ENCODE measurements at regions not wholly inside any gene's neighbourhood (a gene's known extent, or its start where the extent isn't known, plus 50 kb on each side); places are given as distances from the start of the nearest gene placed in this dataset.

- H3K4me2 ChIP-seq = no peak overlapping the region
- no peaks in the 10 kb centered on the region for H3F3A ChIP-seq (ENCODE audit: insufficient read depth, low read depth)
- no peaks in the 10 kb centered on the region for H3K27me3 ChIP-seq (ENCODE audit: insufficient read depth, low read depth)
- no peaks in the 10 kb centered on the region for H3K79me2 ChIP-seq (ENCODE audit: low read depth)
- no peaks in the 10 kb centered on the region for H4K20me1 ChIP-seq (ENCODE audit: insufficient read depth)
- H3K27ac ChIP-seq = no peak overlapping the region
- H3K4me1 ChIP-seq (replicated peaks; ENCODE audit: insufficient read depth) = no peaks in the 10 kb centered on the region
- H3K9me3 ChIP-seq (ENCODE audit: insufficient read depth, low read depth) = no peaks in the 10 kb centered on the region; the same call in 1 of the 2 replicates
- CTCF ChIA-PET = no interaction called here
- peaks cover 12% of the 10 kb centered on the region; the same call in 1 of the 2 replicates for H3K36me3 ChIP-seq (ENCODE audit: low read depth)
- no peak overlapping the region for H3K4me3 ChIP-seq
- intact Hi-C loops (cut with micrococcal nuclease; ENCODE audit: unreplicated experiment) = no loop called here
- DNase-seq = no peak
- H2AFZ ChIP-seq = no peak overlapping the region
- H3K9me2 ChIP-seq (ENCODE audit: insufficient read depth) = no peaks in the 10 kb centered on the region
- POLR2A ChIA-PET (ENCODE audit: unreplicated experiment) = no interaction called here
- no TSS peak for BruUV-seq (replicated peaks)
- no peak for TF ChIP-seq EZH2 (IDR thresholded peaks at IDR 0.05; ENCODE audit: low read depth)
- TF ChIP-seq, protein P1, sequence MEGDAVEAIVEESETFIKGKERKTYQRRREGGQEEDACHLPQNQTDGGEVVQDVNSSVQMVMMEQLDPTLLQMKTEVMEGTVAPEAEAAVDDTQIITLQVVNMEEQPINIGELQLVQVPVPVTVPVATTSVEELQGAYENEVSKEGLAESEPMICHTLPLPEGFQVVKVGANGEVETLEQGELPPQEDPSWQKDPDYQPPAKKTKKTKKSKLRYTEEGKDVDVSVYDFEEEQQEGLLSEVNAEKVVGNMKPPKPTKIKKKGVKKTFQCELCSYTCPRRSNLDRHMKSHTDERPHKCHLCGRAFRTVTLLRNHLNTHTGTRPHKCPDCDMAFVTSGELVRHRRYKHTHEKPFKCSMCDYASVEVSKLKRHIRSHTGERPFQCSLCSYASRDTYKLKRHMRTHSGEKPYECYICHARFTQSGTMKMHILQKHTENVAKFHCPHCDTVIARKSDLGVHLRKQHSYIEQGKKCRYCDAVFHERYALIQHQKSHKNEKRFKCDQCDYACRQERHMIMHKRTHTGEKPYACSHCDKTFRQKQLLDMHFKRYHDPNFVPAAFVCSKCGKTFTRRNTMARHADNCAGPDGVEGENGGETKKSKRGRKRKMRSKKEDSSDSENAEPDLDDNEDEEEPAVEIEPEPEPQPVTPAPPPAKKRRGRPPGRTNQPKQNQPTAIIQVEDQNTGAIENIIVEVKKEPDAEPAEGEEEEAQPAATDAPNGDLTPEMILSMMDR (conservative IDR thresholded peaks at IDR 0.05) = no peak
These were observed 1478.3 kb downstream of the UQCRFS1 start for GRCh38 chr19:27734496-27735220.

- POLR2A ChIA-PET (ENCODE audit: unreplicated experiment) = no interaction called here
- Histone ChIP-seq H3K27me3 (ENCODE audit: insufficient read depth, low read depth) (no peaks in the 10 kb centered on the region), H3K4me3 (no peak overlapping the region), H3K79me2 (ENCODE audit: low read depth) (no peaks in the 10 kb centered on the region), H3K9me2 (ENCODE audit: insufficient read depth) (no peaks in the 10 kb centered on the region), H3K27ac (no peak overlapping the region), H3K36me3 (ENCODE audit: low read depth) (peaks cover 18% of the 10 kb centered on the region; the same call in 1 of the 2 replicates), H3K9me3 (ENCODE audit: insufficient read depth, low read depth) (peaks cover 6% of the 10 kb centered on the region; the same call in 1 of the 2 replicates), H3K4me1 (replicated peaks; ENCODE audit: insufficient read depth) (no peaks in the 10 kb centered on the region), H3K4me2 (no peak overlapping the region), H2AFZ (no peak overlapping the region), H3F3A (ENCODE audit: insufficient read depth, low read depth) (no peaks in the 10 kb centered on the region), H4K20me1 (ENCODE audit: insufficient read depth) (no peaks in the 10 kb centered on the region)
- no TSS peak for BruUV-seq (replicated peaks)
- CTCF ChIA-PET = no interaction called here
- intact Hi-C loops (cut with micrococcal nuclease; ENCODE audit: unreplicated experiment) = no loop called here
- TF ChIP-seq EZH2 (IDR thresholded peaks at IDR 0.05; ENCODE audit: low read depth) = no peak
- TF ChIP-seq, protein P1 (conservative IDR thresholded peaks at IDR 0.05) = no peak
- no peak for DNase-seq
These were observed 1479.2 kb downstream of the UQCRFS1 start for GRCh38 chr19:27733551-27734266.

GRCh38 chr19:27729332-27729731 is 1483.6 kb downstream of the UQCRFS1 start:
- H3K27ac ChIP-seq = no peak overlapping the region
- no peaks in the 10 kb centered on the region for H3K4me1 ChIP-seq (replicated peaks; ENCODE audit: insufficient read depth)
- H3K27me3 ChIP-seq (ENCODE audit: insufficient read depth, low read depth) = no peaks in the 10 kb centered on the region
- H3K9me3 ChIP-seq (ENCODE audit: insufficient read depth, low read depth) = peaks cover 7% of the 10 kb centered on the region; the same call in 1 of the 2 replicates
- ChIA-PET POLR2A (ENCODE audit: unreplicated experiment) (no interaction called here), CTCF (no interaction called here)
- no peaks in the 10 kb centered on the region for H3K79me2 ChIP-seq (ENCODE audit: low read depth)
- intact Hi-C loops (cut with micrococcal nuclease; ENCODE audit: unreplicated experiment) = no loop called here
- no peaks in the 10 kb centered on the region for H4K20me1 ChIP-seq (ENCODE audit: insufficient read depth)
- no peaks in the 10 kb centered on the region for H3F3A ChIP-seq (ENCODE audit: insufficient read depth, low read depth)
- no peak for DNase-seq
- no TSS peak for BruUV-seq (replicated peaks)
- no peak overlapping the region for H3K4me3 ChIP-seq
- TF ChIP-seq, protein P1 (conservative IDR thresholded peaks at IDR 0.05) = no peak
- no peak for TF ChIP-seq EZH2 (IDR thresholded peaks at IDR 0.05; ENCODE audit: low read depth)
- H3K9me2 ChIP-seq (ENCODE audit: insufficient read depth) = no peaks in the 10 kb centered on the region
- H3K4me2 ChIP-seq = no peak overlapping the region
- H2AFZ ChIP-seq = no peak overlapping the region
- peaks cover 18% of the 10 kb centered on the region; the same call in 1 of the 2 replicates for H3K36me3 ChIP-seq (ENCODE audit: low read depth)

Measured in PC-9 (cell line).